Mesendoderm (in vitro differentiated cells): ENCODE measurements at regions not wholly inside any gene's neighbourhood (a gene's known extent, or its start where the extent isn't known, plus 50 kb on each side); places are given as distances from the start of the nearest gene placed in this dataset.

Experiments used
- DNase-seq: peaks from one replicate; pipeline ENCODE4 v3.0.0; 2013
- H2AK5ac ChIP-seq: 2 replicates; pipeline ENCODE4 v1.6.1; 2013; ENCODE audit warnings: low read length, inconsistent platforms
- H2BK120ac ChIP-seq: 2 replicates; pipeline ENCODE4 v1.6.1; 2013; ENCODE audit warnings: low read depth, mild to moderate bottlenecking, low read length, moderate library complexity, mixed read lengths
- H2BK15ac ChIP-seq: replicated peaks from 2 replicates; pipeline ENCODE4 v1.6.1; 2013; ENCODE audit warnings: low read depth, mild to moderate bottlenecking, moderate library complexity
- H2BK5ac ChIP-seq: 2 replicates; pipeline ENCODE4 v1.6.1; 2013; ENCODE audit warnings: low read length, inconsistent platforms
- H3K18ac ChIP-seq: 2 replicates; pipeline ENCODE4 v1.6.1; 2013; ENCODE audit warnings: mild to moderate bottlenecking, low read length, mixed read lengths
- H3K23ac ChIP-seq: one replicate; pipeline ENCODE4 v1.6.1; 2013; ENCODE audit warnings: low read length
- H3K27ac ChIP-seq: 2 replicates; pipeline ENCODE4 v1.5.1; 2013; ENCODE audit warnings: low read depth, mild to moderate bottlenecking, inconsistent platforms, low read length, moderate library complexity
- H3K27me3 ChIP-seq: 2 replicates; pipeline ENCODE4 v1.6.1; 2013; ENCODE audit warnings: low read length, control low read depth, mild to moderate bottlenecking, inconsistent platforms; ENCODE audit not compliant: insufficient read depth, poor library complexity
- H3K36me3 ChIP-seq: 2 replicates; pipeline ENCODE4 v1.6.1; 2013; ENCODE audit warnings: low read length, inconsistent platforms; ENCODE audit not compliant: control insufficient read depth, insufficient read depth
- H3K4ac ChIP-seq: one replicate; pipeline ENCODE4 v1.6.1; 2013; ENCODE audit warnings: low read depth, mild to moderate bottlenecking, low read length, moderate library complexity
- H3K4me1 ChIP-seq: 2 replicates; pipeline ENCODE4 v1.6.1; 2013; ENCODE audit warnings: low read depth, low read length, inconsistent platforms; ENCODE audit not compliant: control insufficient read depth
- H3K4me2 ChIP-seq: 2 replicates; pipeline ENCODE4 v1.6.1; 2013; ENCODE audit warnings: low read length
- H3K4me3 ChIP-seq: 2 replicates; pipeline ENCODE4 v1.5.1; 2013; ENCODE audit warnings: mild to moderate bottlenecking, low read length
- H3K56ac ChIP-seq: one replicate; pipeline ENCODE4 v1.6.1; 2013; ENCODE audit warnings: low read length
- H3K79me1 ChIP-seq: 2 replicates; pipeline ENCODE4 v1.6.1; 2013; ENCODE audit warnings: low read length, inconsistent platforms
- H3K79me2 ChIP-seq: 2 replicates; pipeline ENCODE4 v1.6.1; 2013; ENCODE audit warnings: mild to moderate bottlenecking, low read length; ENCODE audit not compliant: control insufficient read depth, insufficient read depth
- H3K9ac ChIP-seq: 2 replicates; pipeline ENCODE4 v1.6.1; 2013; ENCODE audit warnings: low read length, inconsistent platforms
- H4K5ac ChIP-seq: one replicate; pipeline ENCODE4 v1.6.1; 2013; ENCODE audit warnings: low read length
- H4K8ac ChIP-seq: one replicate; pipeline ENCODE4 v1.6.1; 2013; ENCODE audit warnings: low read depth, mild to moderate bottlenecking, control low read depth, low read length, moderate library complexity
- WGBS: extraction: QIAGEN DNeasy Blood & Tissue Kit; methylation state at CpG from one replicate; pipeline ENCODE4 v1.1.7; 2013; ENCODE audit warnings: low lambda C conversion rate, missing lambda C conversion rate; ENCODE audit not compliant: insufficient coverage; ENCODE audit errors: extremely low coverage; 5-methylcytosine and 5-hydroxymethylcytosine counted together

DNA sequence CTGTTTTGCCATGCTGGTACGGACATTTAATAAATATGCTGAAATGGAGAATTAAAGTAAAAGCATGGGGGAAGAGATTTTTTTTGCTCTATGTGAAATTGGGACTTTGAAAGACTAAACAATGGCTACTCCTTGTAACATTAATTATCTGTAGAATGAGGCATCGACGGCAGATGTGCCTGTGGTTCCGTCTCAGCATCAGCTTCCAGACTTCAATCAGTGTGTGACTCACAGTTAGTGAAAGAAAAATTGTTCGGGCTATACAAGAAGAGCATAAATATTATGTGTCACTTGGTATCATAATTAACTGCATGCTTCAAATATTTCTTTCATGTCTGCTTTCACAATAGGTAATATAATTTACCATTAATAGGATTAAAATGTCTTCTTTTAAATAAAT, 117.0 kb upstream of the SMIM21 start:
- Histone ChIP-seq H3K27ac (no peak overlapping the region), H3K4me2 (no peak overlapping the region), H4K8ac (no peak overlapping the region), H3K36me3 (no peaks in the 10 kb centered on the region), H3K79me2 (no peaks in the 10 kb centered on the region), H3K27me3 (no peaks in the 10 kb centered on the region), H2BK15ac (no peak overlapping the region), H3K9ac (no peak overlapping the region), H3K4me3 (no peak overlapping the region), H3K4ac (no peak overlapping the region), H3K4me1 (no peaks in the 10 kb centered on the region), H4K5ac (no peak overlapping the region), H2BK5ac (no peak overlapping the region), H2AK5ac (no peak overlapping the region), H2BK120ac (no peak overlapping the region), H3K79me1 (no peaks in the 10 kb centered on the region), H3K56ac (no peak overlapping the region), H3K23ac (no peak overlapping the region), H3K18ac (no peak overlapping the region)
- whole genome bisulfite sequencing, result no CpG with 5 or more reads among the region's 5 CpGs
- DNase-seq, result no peak

DNA sequence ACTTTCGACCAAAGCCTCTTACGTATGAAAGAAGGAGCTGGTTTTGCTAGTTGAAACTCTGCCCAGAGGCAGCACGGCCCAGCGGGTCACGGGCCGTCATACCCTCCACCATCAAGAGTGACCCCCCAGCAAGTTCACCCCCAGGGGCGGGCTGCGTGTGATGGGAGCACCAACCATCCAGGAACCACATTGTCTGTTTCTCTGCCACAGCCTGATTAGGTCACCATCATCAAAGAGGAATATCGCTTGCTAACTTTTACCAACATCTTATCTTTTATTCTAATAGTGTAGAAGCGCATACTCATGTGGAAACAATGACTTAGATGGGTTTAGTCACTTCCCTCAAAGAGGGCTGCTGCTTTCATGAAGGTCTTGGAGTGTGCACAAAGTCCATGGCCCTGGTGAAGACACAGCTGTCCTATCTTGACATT, 116.6 kb upstream of the SMIM21 start:
- no peak overlapping the region for H3K23ac ChIP-seq
- H2AK5ac ChIP-seq, result no peak overlapping the region
- no peaks in the 10 kb centered on the region for H3K79me2 ChIP-seq
- H2BK120ac ChIP-seq, result no peak overlapping the region
- no peak overlapping the region for H3K4me2 ChIP-seq
- no peaks in the 10 kb centered on the region for H3K4me1 ChIP-seq
- no peak overlapping the region for H4K8ac ChIP-seq
- no peaks in the 10 kb centered on the region for H3K36me3 ChIP-seq
- no peak overlapping the region for H3K9ac ChIP-seq
- no peak overlapping the region for H3K4ac ChIP-seq
- H3K27ac ChIP-seq, result no peak overlapping the region
- H3K18ac ChIP-seq, result no peak overlapping the region
- no CpG with 5 or more reads among the region's 10 CpGs for WGBS
- no peak for DNase-seq
- H2BK15ac ChIP-seq, result no peak overlapping the region
- H4K5ac ChIP-seq, result no peak overlapping the region
- no peaks in the 10 kb centered on the region for H3K27me3 ChIP-seq
- no peak overlapping the region for H3K4me3 ChIP-seq
- no peaks in the 10 kb centered on the region for H3K79me1 ChIP-seq
- no peak overlapping the region for H2BK5ac ChIP-seq
- H3K56ac ChIP-seq, result no peak overlapping the region

DNA sequence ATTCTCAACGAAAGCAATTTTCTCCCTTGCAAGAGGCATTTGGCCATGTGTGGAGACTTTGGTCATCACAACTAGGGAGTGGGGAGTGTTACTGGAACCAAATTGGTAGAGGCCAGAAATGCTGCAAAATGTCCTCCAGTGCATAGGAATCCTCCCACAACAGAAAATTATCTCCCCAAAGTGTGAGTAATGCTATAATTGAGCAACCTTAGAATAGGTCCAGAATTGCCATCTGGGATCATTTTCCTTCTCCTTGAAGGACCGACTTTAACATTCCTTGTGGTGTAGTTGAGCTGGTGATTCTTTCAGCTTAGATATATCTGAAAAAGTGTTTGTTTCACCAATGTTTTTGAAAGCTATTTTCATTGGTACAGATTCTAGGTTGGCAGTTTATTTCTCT, 111.2 kb upstream of the SMIM21 start:
- Histone ChIP-seq H3K36me3 (no peaks in the 10 kb centered on the region), H2BK15ac (no peak overlapping the region), H2AK5ac (no peak overlapping the region), H4K8ac (no peak overlapping the region), H3K27me3 (no peaks in the 10 kb centered on the region), H3K18ac (no peak overlapping the region), H3K79me2 (no peaks in the 10 kb centered on the region), H3K4ac (no peak overlapping the region), H3K9ac (no peak overlapping the region), H4K5ac (no peak overlapping the region), H3K4me2 (no peak overlapping the region), H3K4me3 (no peak overlapping the region), H2BK5ac (no peak overlapping the region), H3K27ac (no peak overlapping the region), H3K79me1 (no peaks in the 10 kb centered on the region), H3K23ac (no peak overlapping the region), H2BK120ac (no peak overlapping the region), H3K4me1 (no peaks in the 10 kb centered on the region), H3K56ac (no peak overlapping the region)
- no CpG with 5 or more reads among the region's 2 CpGs for WGBS
- DNase-seq, result no peak

DNA sequence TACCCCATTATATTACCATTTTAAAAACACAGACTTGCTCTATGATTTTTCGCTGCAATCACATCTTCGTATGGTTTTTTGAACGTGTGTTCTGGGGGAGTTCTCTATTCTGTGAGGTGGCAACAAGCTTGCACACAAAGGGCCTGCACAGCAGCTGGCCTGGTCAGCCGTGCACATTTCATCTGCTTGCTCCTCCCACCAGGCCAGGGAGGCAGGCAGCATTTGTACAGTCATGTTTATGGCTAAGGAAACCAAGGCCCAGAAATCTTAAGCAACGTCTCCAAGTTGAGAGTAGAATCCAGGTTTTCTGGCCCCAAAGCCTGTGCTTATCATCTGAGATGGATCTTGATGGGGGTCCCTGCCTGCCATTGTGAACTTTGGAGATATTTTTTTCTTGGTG, 106.4 kb upstream of the SMIM21 start:
- Histone ChIP-seq H3K18ac (no peak overlapping the region), H2AK5ac (no peak overlapping the region), H3K27ac (no peak overlapping the region), H3K9ac (no peak overlapping the region), H3K36me3 (no peaks in the 10 kb centered on the region), H2BK5ac (no peak overlapping the region), H2BK15ac (no peak overlapping the region), H3K4ac (no peak overlapping the region), H3K79me2 (no peaks in the 10 kb centered on the region), H3K23ac (no peak overlapping the region), H3K4me1 (no peaks in the 10 kb centered on the region), H3K56ac (no peak overlapping the region), H4K8ac (no peak overlapping the region), H3K27me3 (no peaks in the 10 kb centered on the region), H2BK120ac (no peak overlapping the region), H4K5ac (no peak overlapping the region), H3K79me1 (no peaks in the 10 kb centered on the region), H3K4me3 (no peak overlapping the region), H3K4me2 (no peak overlapping the region)
- DNase-seq, result no peak
- no CpG with 5 or more reads among the region's 5 CpGs for WGBS

DNA sequence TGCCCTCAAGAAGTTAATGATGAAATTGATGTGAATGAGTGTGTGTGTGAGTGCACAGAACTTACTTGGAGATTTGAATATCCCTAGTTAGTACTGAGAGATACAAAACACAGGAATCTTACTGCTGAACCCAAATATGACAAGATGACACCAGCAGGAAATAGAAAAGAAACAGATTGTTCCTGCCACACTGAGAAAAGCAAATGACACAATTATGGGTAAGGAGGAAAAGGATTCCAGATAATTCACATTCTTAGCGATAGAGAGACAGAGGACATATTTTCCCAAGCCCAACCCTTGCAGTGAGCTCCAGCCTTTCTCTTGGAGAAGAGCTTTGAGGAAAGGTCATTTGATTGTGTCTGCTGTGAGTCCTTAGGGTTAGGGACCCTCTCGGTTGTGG, 105.7 kb upstream of the SMIM21 start:
- Histone ChIP-seq H3K4ac (no peak overlapping the region), H4K5ac (no peak overlapping the region), H3K27ac (no peak overlapping the region), H3K4me3 (no peak overlapping the region), H2BK15ac (no peak overlapping the region), H3K18ac (no peak overlapping the region), H3K79me1 (no peaks in the 10 kb centered on the region), H2BK5ac (no peak overlapping the region), H2BK120ac (no peak overlapping the region), H3K9ac (no peak overlapping the region), H4K8ac (no peak overlapping the region), H3K36me3 (no peaks in the 10 kb centered on the region), H3K79me2 (no peaks in the 10 kb centered on the region), H3K4me1 (no peaks in the 10 kb centered on the region), H3K56ac (no peak overlapping the region), H2AK5ac (no peak overlapping the region), H3K23ac (no peak overlapping the region), H3K4me2 (no peak overlapping the region), H3K27me3 (no peaks in the 10 kb centered on the region)
- DNase-seq, result no peak
- no CpG with 5 or more reads among the region's 2 CpGs for WGBS

DNA sequence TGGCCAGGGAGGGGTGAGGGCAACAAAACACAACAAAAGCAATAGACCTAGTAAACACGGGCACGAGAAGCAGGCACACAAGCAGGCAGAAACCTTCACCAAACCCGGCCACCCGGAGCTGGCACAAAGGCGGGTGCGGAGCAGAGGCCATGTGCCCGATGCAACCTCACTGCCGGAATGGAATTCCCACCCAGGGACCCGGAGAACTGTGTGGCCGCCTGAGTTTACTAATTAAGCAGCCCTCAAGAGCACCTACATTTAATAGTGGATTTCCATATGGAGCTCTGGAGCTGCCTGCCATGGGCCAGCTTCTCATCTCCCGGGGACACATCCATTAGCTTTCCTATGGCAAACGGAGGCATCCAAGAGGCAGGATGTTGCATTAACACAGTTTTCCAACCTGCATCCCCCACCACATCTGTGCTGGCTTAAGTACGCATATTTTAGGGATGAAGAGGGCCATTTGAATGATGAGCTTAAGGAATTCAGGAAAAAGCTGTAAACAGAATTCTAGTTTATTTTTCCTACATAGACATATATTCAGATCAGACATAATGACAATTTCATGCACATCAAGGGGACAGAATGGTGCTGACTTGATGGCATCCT, 104.5 kb upstream of the SMIM21 start:
- Histone ChIP-seq H3K23ac (no peak overlapping the region), H3K4me1 (no peaks in the 10 kb centered on the region), H3K27me3 (no peaks in the 10 kb centered on the region), H3K27ac (no peak overlapping the region), H2BK120ac (no peak overlapping the region), H3K36me3 (no peaks in the 10 kb centered on the region), H2BK5ac (no peak overlapping the region), H3K4me2 (no peak overlapping the region), H4K8ac (no peak overlapping the region), H4K5ac (no peak overlapping the region), H3K79me1 (no peaks in the 10 kb centered on the region), H3K4ac (no peak overlapping the region), H3K18ac (no peak overlapping the region), H3K79me2 (no peaks in the 10 kb centered on the region), H2AK5ac (no peak overlapping the region), H3K56ac (no peak overlapping the region), H3K9ac (no peak overlapping the region), H3K4me3 (no peak overlapping the region), H2BK15ac (no peak overlapping the region)
- no CpG with 5 or more reads among the region's 13 CpGs for WGBS
- no peak for DNase-seq
